Choroid plexus epithelial cell (primary cell): ENCODE measurements at regions not wholly inside any gene's neighbourhood (a gene's known extent, or its start where the extent isn't known, plus 50 kb on each side); places are given as distances from the start of the nearest gene placed in this dataset.

Source experiments
- DNase-seq: peaks from one replicate; pipeline ENCODE4 v3.0.0-alpha.2; 2010; ENCODE audit warnings: low read depth
- H3K4me3 ChIP-seq: 2 replicates; pipeline ENCODE4 v1.5.1; 2011; ENCODE audit warnings: low read depth, mild to moderate bottlenecking, control low read depth, low read length, moderate library complexity
- TF ChIP-seq, protein P1 (sequence below): conservative IDR thresholded peaks from 2 replicates; pipeline ENCODE4 v1.5.1; 2011; ENCODE audit warnings: low read depth, mild to moderate bottlenecking, control low read depth, inconsistent platforms, low read length, moderate library complexity

DNA sequence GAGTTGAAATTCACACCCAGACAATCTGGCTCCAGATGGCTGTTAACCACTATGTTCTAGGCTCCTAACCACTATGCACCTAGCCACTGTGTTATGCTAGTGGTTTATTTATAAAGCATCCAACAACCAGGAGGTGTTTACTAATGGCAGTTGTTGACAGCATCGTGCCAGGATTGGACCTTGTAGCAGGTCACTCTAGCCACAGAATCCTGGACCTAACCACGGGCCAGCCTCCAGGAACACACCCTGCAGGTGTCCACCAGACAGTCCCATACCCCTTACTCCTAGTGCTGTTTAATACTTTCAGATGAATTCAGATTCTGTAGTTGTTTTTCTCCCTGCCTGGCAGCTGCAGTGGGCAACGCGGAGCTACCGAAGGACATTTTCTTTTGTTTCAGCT lies 109.4 kb upstream of the MYL2 start:
- TF ChIP-seq, protein P1, sequence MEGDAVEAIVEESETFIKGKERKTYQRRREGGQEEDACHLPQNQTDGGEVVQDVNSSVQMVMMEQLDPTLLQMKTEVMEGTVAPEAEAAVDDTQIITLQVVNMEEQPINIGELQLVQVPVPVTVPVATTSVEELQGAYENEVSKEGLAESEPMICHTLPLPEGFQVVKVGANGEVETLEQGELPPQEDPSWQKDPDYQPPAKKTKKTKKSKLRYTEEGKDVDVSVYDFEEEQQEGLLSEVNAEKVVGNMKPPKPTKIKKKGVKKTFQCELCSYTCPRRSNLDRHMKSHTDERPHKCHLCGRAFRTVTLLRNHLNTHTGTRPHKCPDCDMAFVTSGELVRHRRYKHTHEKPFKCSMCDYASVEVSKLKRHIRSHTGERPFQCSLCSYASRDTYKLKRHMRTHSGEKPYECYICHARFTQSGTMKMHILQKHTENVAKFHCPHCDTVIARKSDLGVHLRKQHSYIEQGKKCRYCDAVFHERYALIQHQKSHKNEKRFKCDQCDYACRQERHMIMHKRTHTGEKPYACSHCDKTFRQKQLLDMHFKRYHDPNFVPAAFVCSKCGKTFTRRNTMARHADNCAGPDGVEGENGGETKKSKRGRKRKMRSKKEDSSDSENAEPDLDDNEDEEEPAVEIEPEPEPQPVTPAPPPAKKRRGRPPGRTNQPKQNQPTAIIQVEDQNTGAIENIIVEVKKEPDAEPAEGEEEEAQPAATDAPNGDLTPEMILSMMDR, result no peak
- no peak overlapping the region for H3K4me3 ChIP-seq
- DNase-seq, result no peak

DNA sequence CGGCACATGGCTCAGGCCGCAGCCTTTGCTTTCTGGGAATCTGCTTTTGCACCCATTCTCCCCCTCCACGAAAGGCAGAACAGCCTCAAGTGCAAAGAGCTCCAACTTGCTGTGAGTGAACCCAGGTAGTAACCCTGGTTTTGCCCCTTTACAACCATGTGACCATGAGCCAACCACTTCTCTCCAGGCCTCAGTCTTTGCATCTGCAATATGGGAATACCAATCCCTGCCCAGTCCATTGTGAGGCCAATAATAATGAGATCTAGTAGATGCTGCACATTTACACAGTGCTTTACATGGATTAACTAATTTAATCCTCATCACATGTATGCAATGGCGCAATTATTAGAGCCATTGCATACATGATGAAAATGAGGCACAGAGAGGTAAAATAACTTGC lies 108.9 kb upstream of the MYL2 start:
- no peak overlapping the region for H3K4me3 ChIP-seq
- TF ChIP-seq, protein P1, result no peak
- DNase-seq, result no peak

DNA sequence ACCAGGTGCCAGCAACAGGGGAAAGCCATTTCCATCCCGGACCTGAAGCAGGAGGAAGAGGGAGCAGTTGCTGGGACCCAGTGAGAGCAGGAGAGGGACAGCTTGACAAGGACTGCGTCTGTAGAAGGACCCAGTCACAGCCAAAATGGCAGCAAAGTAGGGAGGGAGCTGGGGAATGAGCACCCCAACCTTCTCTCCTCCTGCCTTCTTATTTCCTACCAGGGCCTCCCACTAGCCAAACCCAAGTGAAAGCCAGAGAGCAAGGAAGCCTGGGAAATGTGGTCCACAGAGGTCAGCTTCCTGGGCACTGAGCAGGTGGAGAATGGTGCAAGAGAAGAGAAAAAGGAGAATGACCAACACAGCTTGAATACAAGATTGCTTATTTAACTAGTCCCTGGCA lies 108.5 kb upstream of the MYL2 start:
- DNase-seq, result no peak
- TF ChIP-seq, protein P1, result no peak
- no peak overlapping the region for H3K4me3 ChIP-seq

DNA sequence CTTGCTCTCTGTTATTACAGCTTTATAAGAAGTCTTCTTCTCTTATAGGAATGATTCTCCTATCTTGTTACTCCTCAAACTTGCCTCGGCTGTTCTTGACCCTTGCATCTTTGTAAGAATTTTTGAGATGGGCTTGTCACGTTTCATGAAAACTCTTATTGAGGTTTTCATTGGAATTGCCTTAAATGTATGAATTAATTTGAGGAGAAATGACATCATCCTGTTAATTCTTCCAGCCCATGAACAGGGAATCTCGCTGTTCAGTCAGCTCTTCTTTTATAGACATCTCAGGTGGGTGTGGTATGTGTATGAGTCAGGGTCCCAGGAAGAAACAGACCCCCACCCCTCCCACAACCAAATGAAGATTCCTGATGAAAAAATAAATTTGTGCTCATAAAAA lies 107.1 kb upstream of the MYL2 start:
- DNase-seq, result no peak
- no peak overlapping the region for H3K4me3 ChIP-seq
- TF ChIP-seq, protein P1, result no peak

DNA sequence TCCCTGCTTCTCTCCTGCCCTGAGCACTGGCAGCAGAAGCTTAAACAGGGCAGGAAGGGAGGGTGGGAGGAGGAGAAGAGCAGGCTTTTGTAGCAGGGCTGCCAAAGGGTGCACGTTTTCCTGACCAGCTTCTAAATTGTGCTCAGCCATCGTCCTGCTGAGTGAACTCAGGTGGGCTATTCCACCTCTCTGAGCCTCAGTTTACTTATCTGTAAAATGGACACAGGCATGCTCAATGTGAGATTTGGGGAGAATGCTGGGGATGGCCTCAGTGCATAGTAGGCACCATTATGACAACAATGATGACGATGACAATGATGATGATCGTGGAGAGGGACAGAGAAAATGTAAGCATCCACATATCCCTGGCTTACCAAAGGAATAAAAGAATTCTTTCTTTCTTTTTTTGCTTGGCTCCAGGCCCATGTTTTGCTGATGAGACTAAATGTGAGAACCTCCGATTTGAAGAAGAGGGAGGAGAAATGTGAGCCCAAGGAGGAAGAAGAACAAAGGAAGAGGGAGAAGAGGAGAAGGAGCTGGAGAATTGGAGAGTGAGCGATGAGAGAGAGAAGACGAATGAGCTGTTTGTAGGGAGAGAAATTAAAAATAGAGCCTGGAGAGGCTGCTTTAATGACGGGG lies 105.5 kb upstream of the MYL2 start:
- no peak for DNase-seq
- no peak overlapping the region for H3K4me3 ChIP-seq
- TF ChIP-seq, protein P1, result no peak

DNA sequence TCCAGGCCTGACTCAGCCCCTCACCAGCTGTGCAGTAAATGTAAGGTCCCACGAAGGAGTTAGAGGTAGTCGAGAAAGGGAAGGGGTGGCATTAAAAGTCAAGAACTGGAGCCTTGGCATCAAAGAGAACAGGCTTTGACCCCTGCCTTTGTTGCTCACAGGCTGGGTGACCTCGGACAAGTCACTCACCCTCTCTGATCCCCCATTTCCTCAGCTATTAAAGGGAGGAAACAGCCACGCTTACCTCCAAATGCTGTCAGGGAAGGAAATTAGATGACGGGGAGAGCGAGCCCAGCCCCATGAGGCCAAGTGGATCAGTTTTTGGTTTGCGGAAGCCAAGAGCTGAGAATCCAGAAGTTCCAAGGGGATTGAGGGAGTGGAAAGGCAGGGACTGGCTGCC lies 104.9 kb upstream of the MYL2 start:
- DNase-seq, result no peak
- no peak overlapping the region for H3K4me3 ChIP-seq
- TF ChIP-seq, protein P1, result no peak

DNA sequence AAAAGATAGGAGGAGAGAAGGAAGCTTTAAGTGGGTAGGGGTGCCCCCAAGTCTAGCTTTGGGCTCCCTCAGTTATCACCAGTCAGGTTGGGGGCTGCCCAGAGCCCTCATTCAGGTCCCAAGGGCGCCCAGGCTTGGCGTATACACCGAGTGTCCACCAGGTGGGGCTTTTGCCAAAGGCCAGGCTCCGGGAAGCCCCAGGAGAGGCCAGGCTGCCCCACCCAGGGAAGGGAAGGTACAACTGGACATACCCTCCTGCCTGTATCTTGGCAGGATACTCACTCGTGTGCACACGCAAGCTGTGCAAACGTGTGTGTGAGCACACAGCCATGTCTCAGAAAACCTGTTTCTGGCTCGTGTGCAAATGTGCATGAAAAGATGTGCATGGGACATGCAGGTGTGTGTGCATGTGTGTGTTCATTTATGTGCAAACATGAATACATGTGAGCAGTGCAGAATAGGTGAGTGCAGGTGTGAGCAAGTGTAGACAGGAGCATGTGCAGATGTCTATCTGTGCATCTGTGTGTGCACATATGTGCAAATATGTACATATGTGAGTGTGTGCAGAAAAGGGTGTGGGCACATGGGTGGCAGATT lies 103.9 kb upstream of the MYL2 start:
- peak; percentile 50 for DNase-seq
- TF ChIP-seq, protein P1, result peak; percentile 88
- H3K4me3 ChIP-seq, result no peak overlapping the region
